ENCODE measurements at regions not wholly inside any gene's neighbourhood (a gene's known extent, or its start where the extent isn't known, plus 50 kb on each side); places are given as distances from the start of the nearest gene placed in this dataset.

DNA sequence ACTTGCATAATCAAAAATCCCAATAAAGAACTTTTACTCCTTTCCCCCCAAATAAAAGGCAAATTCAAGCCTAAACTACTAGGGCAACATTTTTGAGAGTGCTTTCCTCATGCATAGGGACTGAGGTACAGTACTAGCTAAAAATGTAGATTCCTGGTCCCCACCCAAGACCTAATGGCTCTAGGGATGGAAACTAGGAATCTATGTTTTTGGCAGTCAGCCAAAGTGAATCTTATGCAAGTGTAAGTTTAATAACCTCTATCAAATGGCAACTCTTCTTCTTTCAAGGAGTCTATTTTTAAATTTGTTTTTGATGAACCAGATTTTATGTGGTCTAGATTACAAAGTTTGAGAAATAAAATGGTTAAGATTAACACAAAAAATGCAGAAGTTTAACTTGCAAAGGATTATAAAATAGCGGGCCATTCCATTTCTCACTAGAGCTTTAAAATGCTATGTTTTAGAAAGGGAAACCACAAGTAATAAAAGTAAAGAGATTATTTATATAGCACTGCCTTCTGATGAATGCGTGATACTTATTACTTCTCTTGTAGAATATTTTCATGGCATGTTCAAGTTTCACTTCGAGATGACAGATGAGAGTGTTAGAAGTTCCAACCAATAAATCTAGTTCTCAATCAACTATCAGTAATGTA, 70.4 kb upstream of the MDFIC start:
- no peak for TF ChIP-seq EZH2 (optimal IDR thresholded peaks at IDR 0.05; ENCODE audit: low read depth, low read length)
- TF ChIP-seq, protein P1, sequence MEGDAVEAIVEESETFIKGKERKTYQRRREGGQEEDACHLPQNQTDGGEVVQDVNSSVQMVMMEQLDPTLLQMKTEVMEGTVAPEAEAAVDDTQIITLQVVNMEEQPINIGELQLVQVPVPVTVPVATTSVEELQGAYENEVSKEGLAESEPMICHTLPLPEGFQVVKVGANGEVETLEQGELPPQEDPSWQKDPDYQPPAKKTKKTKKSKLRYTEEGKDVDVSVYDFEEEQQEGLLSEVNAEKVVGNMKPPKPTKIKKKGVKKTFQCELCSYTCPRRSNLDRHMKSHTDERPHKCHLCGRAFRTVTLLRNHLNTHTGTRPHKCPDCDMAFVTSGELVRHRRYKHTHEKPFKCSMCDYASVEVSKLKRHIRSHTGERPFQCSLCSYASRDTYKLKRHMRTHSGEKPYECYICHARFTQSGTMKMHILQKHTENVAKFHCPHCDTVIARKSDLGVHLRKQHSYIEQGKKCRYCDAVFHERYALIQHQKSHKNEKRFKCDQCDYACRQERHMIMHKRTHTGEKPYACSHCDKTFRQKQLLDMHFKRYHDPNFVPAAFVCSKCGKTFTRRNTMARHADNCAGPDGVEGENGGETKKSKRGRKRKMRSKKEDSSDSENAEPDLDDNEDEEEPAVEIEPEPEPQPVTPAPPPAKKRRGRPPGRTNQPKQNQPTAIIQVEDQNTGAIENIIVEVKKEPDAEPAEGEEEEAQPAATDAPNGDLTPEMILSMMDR (IDR thresholded peaks at IDR 0.05; ENCODE audit: low read length) = no peak
- TF ChIP-seq EZH2phosphoT487 (IDR thresholded peaks at IDR 0.05; ENCODE audit: low read length) = no peak
- Histone ChIP-seq H3K9me2 (replicated peaks; ENCODE audit: insufficient read depth, low read length) (no peaks in the 10 kb centered on the region), H3K4me3 (ENCODE audit: low read length) (no peak overlapping the region), H3K4me1 (ENCODE audit: low read length) (no peaks in the 10 kb centered on the region), H3K36me3 (replicated peaks; ENCODE audit: insufficient read depth, low read length) (no peaks in the 10 kb centered on the region), H3K9me3 (replicated peaks; ENCODE audit: insufficient read depth, low read length) (no peaks in the 10 kb centered on the region), H4K20me1 (ENCODE audit: insufficient read depth, low read length) (no peaks in the 10 kb centered on the region), H3K4me2 (ENCODE audit: low read depth, low read length) (no peak overlapping the region), H3F3A (ENCODE audit: insufficient read depth, low read length) (no peaks in the 10 kb centered on the region), H3K27me3 (replicated peaks; ENCODE audit: insufficient read depth, low read length) (no peaks in the 10 kb centered on the region), H2AFZ (ENCODE audit: low read length) (no peak overlapping the region), H3K9ac (ENCODE audit: low read length) (no peak overlapping the region), H3K27ac (ENCODE audit: low read length) (no peak overlapping the region), H3K79me2 (ENCODE audit: low read length) (no peaks in the 10 kb centered on the region)
- DNase-seq = no peak

DNA sequence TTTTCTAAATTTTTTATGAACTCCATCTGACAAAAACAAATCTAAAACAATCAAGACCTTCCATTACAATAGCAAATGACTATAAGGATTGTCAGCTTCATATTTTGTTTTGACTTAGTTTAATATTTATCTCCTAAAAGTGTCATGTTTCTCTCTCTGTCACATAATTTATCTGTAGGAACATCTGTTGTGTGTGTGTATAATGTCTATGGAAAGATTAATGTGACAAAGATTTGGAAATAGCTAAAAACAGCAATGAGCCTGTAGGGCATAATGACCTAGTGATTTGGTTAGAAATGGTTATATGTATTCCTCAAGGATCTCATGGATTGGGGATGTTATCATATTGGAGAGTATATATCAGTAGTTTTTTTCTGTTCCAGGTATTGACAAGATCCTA, 69.6 kb upstream of the MDFIC start:
- H3F3A ChIP-seq (ENCODE audit: insufficient read depth, low read length) = no peaks in the 10 kb centered on the region
- no peaks in the 10 kb centered on the region for H3K27me3 ChIP-seq (replicated peaks; ENCODE audit: insufficient read depth, low read length)
- H3K79me2 ChIP-seq (ENCODE audit: low read length) = no peaks in the 10 kb centered on the region
- no peak overlapping the region for H3K27ac ChIP-seq (ENCODE audit: low read length)
- no peak for DNase-seq
- no peaks in the 10 kb centered on the region for H3K36me3 ChIP-seq (replicated peaks; ENCODE audit: insufficient read depth, low read length)
- no peak overlapping the region for H3K9ac ChIP-seq (ENCODE audit: low read length)
- no peak overlapping the region for H3K4me2 ChIP-seq (ENCODE audit: low read depth, low read length)
- H2AFZ ChIP-seq (ENCODE audit: low read length) = no peak overlapping the region
- no peaks in the 10 kb centered on the region for H3K9me3 ChIP-seq (replicated peaks; ENCODE audit: insufficient read depth, low read length)
- no peaks in the 10 kb centered on the region for H3K4me1 ChIP-seq (ENCODE audit: low read length)
- no peaks in the 10 kb centered on the region for H3K9me2 ChIP-seq (replicated peaks; ENCODE audit: insufficient read depth, low read length)
- TF ChIP-seq, protein P1 (IDR thresholded peaks at IDR 0.05; ENCODE audit: low read length) = no peak
- no peak for TF ChIP-seq EZH2phosphoT487 (IDR thresholded peaks at IDR 0.05; ENCODE audit: low read length)
- no peak for TF ChIP-seq EZH2 (optimal IDR thresholded peaks at IDR 0.05; ENCODE audit: low read depth, low read length)
- no peak overlapping the region for H3K4me3 ChIP-seq (ENCODE audit: low read length)
- H4K20me1 ChIP-seq (ENCODE audit: insufficient read depth, low read length) = no peaks in the 10 kb centered on the region

DNA sequence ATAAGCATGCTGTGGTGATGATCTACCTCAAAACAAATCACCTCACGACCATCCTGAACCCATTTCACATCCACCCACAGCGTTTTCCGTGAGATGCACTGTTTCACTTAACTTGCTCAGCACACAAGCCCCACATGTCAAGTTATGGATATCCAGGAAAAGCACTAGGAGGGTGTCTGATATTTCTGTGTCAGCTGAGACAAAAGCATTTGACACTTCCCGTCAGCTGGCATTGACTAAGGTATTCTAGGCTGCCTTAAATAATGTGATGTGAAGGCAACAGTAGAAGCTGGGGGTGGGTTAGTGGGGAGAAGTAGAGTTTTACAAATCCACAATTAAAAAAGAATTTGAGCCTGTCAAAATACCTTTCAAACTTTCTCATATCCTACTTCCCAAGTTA, 68.7 kb upstream of the MDFIC start:
- no peak for TF ChIP-seq EZH2phosphoT487 (IDR thresholded peaks at IDR 0.05; ENCODE audit: low read length)
- Histone ChIP-seq H3K4me3 (ENCODE audit: low read length) (no peak overlapping the region), H3K36me3 (replicated peaks; ENCODE audit: insufficient read depth, low read length) (no peaks in the 10 kb centered on the region), H3K9me2 (replicated peaks; ENCODE audit: insufficient read depth, low read length) (no peaks in the 10 kb centered on the region), H3K9me3 (replicated peaks; ENCODE audit: insufficient read depth, low read length) (no peaks in the 10 kb centered on the region), H3K27ac (ENCODE audit: low read length) (no peak overlapping the region), H3K4me1 (ENCODE audit: low read length) (no peaks in the 10 kb centered on the region), H3K4me2 (ENCODE audit: low read depth, low read length) (no peak overlapping the region), H3K79me2 (ENCODE audit: low read length) (no peaks in the 10 kb centered on the region), H3F3A (ENCODE audit: insufficient read depth, low read length) (no peaks in the 10 kb centered on the region), H2AFZ (ENCODE audit: low read length) (no peak overlapping the region), H3K27me3 (replicated peaks; ENCODE audit: insufficient read depth, low read length) (no peaks in the 10 kb centered on the region), H3K9ac (ENCODE audit: low read length) (no peak overlapping the region), H4K20me1 (ENCODE audit: insufficient read depth, low read length) (no peaks in the 10 kb centered on the region)
- no peak for DNase-seq

DNA sequence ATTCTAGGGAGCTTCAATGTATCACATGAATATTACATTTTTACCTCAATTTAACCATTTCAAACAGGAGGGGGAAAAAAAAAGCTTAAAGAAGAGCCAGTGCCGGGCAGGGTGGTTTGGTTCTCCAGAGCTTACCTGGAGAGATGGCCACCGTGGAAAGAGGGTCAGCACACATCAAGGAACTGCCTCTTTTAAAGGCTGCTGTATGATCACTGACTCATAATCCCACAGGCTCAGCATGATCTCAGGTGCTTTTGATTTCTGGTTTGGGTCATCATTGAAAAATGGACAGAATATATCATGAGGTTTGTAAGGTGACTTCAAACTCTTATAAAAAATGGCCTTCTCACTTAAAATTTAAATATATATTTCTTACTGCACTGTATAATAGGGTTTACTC, 67.5 kb upstream of the MDFIC start:
- H3K79me2 ChIP-seq (ENCODE audit: low read length) = no peaks in the 10 kb centered on the region
- H3K9ac ChIP-seq (ENCODE audit: low read length) = no peak overlapping the region
- no peaks in the 10 kb centered on the region for H3K27me3 ChIP-seq (replicated peaks; ENCODE audit: insufficient read depth, low read length)
- DNase-seq = no peak
- no peak overlapping the region for H3K4me2 ChIP-seq (ENCODE audit: low read depth, low read length)
- H4K20me1 ChIP-seq (ENCODE audit: insufficient read depth, low read length) = no peaks in the 10 kb centered on the region
- no peaks in the 10 kb centered on the region for H3K4me1 ChIP-seq (ENCODE audit: low read length)
- TF ChIP-seq EZH2phosphoT487 (IDR thresholded peaks at IDR 0.05; ENCODE audit: low read length) = no peak
- TF ChIP-seq EZH2 (optimal IDR thresholded peaks at IDR 0.05; ENCODE audit: low read depth, low read length) = no peak
- TF ChIP-seq, protein P1 (IDR thresholded peaks at IDR 0.05; ENCODE audit: low read length) = no peak
- H3F3A ChIP-seq (ENCODE audit: insufficient read depth, low read length) = no peaks in the 10 kb centered on the region
- no peak overlapping the region for H3K4me3 ChIP-seq (ENCODE audit: low read length)
- H3K27ac ChIP-seq (ENCODE audit: low read length) = no peak overlapping the region
- H3K9me2 ChIP-seq (replicated peaks; ENCODE audit: insufficient read depth, low read length) = no peaks in the 10 kb centered on the region
- H3K36me3 ChIP-seq (replicated peaks; ENCODE audit: insufficient read depth, low read length) = no peaks in the 10 kb centered on the region
- no peaks in the 10 kb centered on the region for H3K9me3 ChIP-seq (replicated peaks; ENCODE audit: insufficient read depth, low read length)
- H2AFZ ChIP-seq (ENCODE audit: low read length) = no peak overlapping the region
